Pancreas (tissue), 10 donors: ENCODE measurements at regions not wholly inside any gene's neighbourhood (a gene's known extent, or its start where the extent isn't known, plus 50 kb on each side); places are given as distances from the start of the nearest gene placed in this dataset.
A peak's percentile ranks its signal among the peaks of the same experiment; 100 is the strongest.

Experiments
- ATAC-seq, 4 donors: fragments of 200-7000 bp; cut with Tn5 transposase; one replicate each; pipeline versions ENCODE4 v1.8.0 to v1.9.1; 2020; ENCODE audit warnings: mild to moderate bottlenecking in 4 of 4, moderate library complexity in 4 of 4
- DNase-seq, 6 donors: peaks; one replicate each; pipeline ENCODE4 v3.0.0-alpha.2; 2020
- FAIRE-seq: peaks from 2 replicates; lab custom pipeline; 2012; peaks lifted over from hg19 to GRCh38; lab: Jason Lieb, UNC
- H3K27ac ChIP-seq, 4 donors: fragments of 200-600 bp; sonication (generic); 1 replicate in 3 of 4; 2 replicates in 1 of 4; pipeline versions ENCODE4 v1.5.0 to v1.8.0; 2020
- H3K27me3 ChIP-seq, 4 donors: fragments of 200-600 bp; one replicate each; pipeline ENCODE4 v1.8.0; 2021
- H3K36me3 ChIP-seq, 3 donors: fragments of 200-600 bp; sonication (generic) in 1 of 3; one replicate each; pipeline versions ENCODE4 v1.5.0 to v1.8.0; 2020 to 2021
- H3K4me1 ChIP-seq, 3 donors: fragments of 200-600 bp; one replicate each; pipeline ENCODE4 v1.8.0; 2021
- H3K4me3 ChIP-seq, 4 donors: fragments of 200-600 bp; sonication (generic) in 2 of 4; one replicate each; pipeline versions ENCODE4 v1.5.0 to v1.8.0; 2020 to 2021
- H3K9me3 ChIP-seq, 4 donors: fragments of 200-600 bp; one replicate each; pipeline ENCODE4 v1.8.0; 2021
- WGBS, 2 donors: extraction: QIAGEN DNeasy Blood & Tissue Kit; methylation state at CpG; one replicate each; pipeline ENCODE4 v1.1.7; 2013; 5-methylcytosine and 5-hydroxymethylcytosine counted together
- intact Hi-C, 3 donors: fragments of 100-400 bp; cut with DNase I; formaldehyde crosslinking; loops; one replicate each; pipeline versions ENCODE4 v1.11.1 to v1.14.2; 2022
- TF ChIP-seq, protein P1 (sequence below), 4 donors: fragments of 200-600 bp; sonication (generic) in 3 of 4; IDR thresholded peaks; one replicate each; pipeline versions ENCODE4 v1.5.0 to v1.8.0; 2021; ENCODE audit warnings: antibody characterized with exemption in 4 of 4
- donor health status: healthy with polysubstance abuse.
- donor health status: DM: no; HTN: no; CAD: no; lungs with moderate emphysema.
- donor health status: DM: no; HTN: no; CAD: no.
- donor health status: control.
- donor health status: control.
- donor health status: Bipolar disorder and iron deficiency.
- donor health status: DM: yes; HTN: yes; CAD: no.
- donor health status: DM: no; HTN: no; CAD: no.
- donor health status: DM: no; HTN: no; CAD: no.
- donor health status: DM: yes; HTN: yes; CAD: no.

DNA sequence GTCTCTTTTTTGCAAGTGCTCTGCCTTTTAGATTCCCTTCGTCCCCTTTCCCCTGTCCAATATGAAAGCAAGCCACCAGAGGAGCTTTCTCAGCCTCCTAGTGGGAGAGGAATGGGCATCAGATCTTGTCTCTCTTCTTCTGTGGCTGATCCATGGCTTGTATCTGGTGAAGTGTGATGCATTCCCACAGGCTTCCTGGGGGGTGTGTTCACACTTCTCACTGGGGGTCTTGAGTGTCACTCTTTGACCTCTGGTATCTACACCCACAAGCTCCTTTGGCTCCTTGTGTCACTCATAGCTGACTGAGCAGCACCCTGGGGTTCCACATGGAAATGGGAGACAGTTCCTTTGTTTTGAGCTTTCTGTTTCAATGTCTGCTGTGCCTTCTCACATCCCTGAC, 411.5 kb downstream of the GADD45G start:
- intact Hi-C loops: no loop called here
- FAIRE-seq: no peak
- WGBS, 2 donors: 88% methylated on average over 1 of the region's 1 CpG
- no peak for DNase-seq
- Histone ChIP-seq H3K27me3 (no peaks in the 10 kb centered on the region), H3K27ac (no peak overlapping the region), H3K36me3 (no peaks in the 10 kb centered on the region), H3K4me1 (peaks cover 0 to 13% (median 8%) of the 10 kb centered on the region in 3 donors), H3K4me3 (no peak overlapping the region), H3K9me3 (no peaks in the 10 kb centered on the region)
- TF ChIP-seq, protein P1, sequence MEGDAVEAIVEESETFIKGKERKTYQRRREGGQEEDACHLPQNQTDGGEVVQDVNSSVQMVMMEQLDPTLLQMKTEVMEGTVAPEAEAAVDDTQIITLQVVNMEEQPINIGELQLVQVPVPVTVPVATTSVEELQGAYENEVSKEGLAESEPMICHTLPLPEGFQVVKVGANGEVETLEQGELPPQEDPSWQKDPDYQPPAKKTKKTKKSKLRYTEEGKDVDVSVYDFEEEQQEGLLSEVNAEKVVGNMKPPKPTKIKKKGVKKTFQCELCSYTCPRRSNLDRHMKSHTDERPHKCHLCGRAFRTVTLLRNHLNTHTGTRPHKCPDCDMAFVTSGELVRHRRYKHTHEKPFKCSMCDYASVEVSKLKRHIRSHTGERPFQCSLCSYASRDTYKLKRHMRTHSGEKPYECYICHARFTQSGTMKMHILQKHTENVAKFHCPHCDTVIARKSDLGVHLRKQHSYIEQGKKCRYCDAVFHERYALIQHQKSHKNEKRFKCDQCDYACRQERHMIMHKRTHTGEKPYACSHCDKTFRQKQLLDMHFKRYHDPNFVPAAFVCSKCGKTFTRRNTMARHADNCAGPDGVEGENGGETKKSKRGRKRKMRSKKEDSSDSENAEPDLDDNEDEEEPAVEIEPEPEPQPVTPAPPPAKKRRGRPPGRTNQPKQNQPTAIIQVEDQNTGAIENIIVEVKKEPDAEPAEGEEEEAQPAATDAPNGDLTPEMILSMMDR (IDR thresholded peaks at IDR 0.05): no peak
- no peak for ATAC-seq

DNA sequence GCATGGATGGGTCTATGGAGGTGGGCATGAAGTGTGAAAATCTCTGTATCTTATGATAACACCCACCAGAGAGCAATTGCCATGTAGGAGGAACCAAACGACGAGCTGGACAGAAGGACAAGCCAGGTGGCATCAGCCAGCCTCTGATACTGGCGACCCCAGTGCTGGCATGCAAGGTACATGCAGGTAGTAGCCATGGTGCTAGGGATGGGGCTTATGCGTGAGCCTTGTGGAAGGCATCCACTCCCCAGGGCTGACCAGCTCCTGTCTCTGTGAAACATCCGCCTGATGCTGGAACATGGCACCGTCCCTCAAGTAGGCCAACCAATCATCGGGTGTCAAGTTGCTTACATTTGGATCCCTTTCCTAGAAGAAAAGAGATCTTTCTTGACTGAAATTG, 412.9 kb downstream of the GADD45G start:
- Histone ChIP-seq H3K9me3 (no peaks in the 10 kb centered on the region), H3K27ac (no peak overlapping the region), H3K4me1 (peaks cover 0 to 12% (median 7%) of the 10 kb centered on the region in 3 donors), H3K4me3 (no peak overlapping the region), H3K27me3 (no peaks in the 10 kb centered on the region), H3K36me3 (no peaks in the 10 kb centered on the region)
- no peak for FAIRE-seq
- intact Hi-C loops: no loop called here
- 87% methylated on average over 7 of the region's 7 CpGs for WGBS, 2 donors
- no peak for ATAC-seq
- TF ChIP-seq, protein P1 (IDR thresholded peaks at IDR 0.05): no peak
- no peak for DNase-seq

DNA sequence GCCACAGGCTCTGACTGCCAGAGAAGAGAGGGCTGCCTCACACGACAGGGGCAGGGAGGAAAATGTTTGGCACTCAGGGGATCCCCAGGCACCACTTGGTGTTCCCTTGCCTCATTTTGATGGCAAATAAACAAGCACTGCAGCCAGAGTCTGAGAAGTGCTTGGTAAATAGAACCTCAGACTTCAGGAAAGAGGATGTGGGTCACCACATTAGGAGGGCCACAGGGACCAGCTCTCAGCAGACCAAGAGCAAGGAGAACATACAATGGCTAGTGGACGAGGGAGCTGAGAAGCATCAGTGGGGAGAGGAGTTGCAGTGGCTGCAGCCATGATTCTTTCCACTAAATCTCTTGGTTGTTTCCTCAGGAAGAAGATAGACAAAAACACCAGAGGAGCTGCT, 413.9 kb downstream of the GADD45G start:
- intact Hi-C loops: no loop called here
- ATAC-seq: peak in 1 of 4 donors; percentile 49

DNA sequence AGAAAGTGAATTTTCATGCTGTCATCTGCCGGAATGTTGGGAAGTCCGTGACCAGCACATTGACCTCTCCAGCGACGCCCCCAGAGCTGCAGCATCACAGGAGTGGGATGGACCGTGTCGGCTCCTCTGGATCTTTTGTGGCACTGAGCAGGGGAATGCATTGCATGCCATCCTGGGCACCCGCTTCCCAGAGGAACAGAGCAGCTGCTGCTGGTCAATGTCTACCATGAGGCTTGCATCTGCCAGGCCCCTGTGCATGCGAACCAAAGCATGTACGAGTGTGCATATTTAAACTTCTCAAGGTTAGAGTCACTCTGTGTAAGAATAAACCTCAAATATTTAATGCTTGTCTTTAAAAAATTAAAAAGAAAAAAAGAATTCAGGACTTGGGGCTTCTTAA, 414.8 kb downstream of the GADD45G start:
- FAIRE-seq (no peak), ATAC-seq (no peak), DNase-seq (no peak)
- Histone ChIP-seq H3K9me3 (no peaks in the 10 kb centered on the region), H3K4me3 (no peak overlapping the region), H3K27me3 (no peaks in the 10 kb centered on the region), H3K27ac (no peak overlapping the region), H3K4me1 (peaks cover 0 to 4% (median 0%) of the 10 kb centered on the region in 3 donors), H3K36me3 (no peaks in the 10 kb centered on the region)
- TF ChIP-seq, protein P1 (IDR thresholded peaks at IDR 0.05): no peak
- intact Hi-C loops: no loop called here
- 90% methylated on average over 9 of the region's 9 CpGs for WGBS, 2 donors

More for the DNA sequence above, 413.9 kb downstream of the GADD45G start:
- Histone ChIP-seq H3K4me1 (peaks cover 0 to 4% (median 0%) of the 10 kb centered on the region in 3 donors), H3K27ac (no peak overlapping the region), H3K36me3 (no peaks in the 10 kb centered on the region), H3K27me3 (no peaks in the 10 kb centered on the region), H3K9me3 (no peaks in the 10 kb centered on the region), H3K4me3 (no peak overlapping the region)
- WGBS, 2 donors: 70 to 79% methylated on average over 2 of the region's 2 CpGs
- TF ChIP-seq, protein P1 (IDR thresholded peaks at IDR 0.05): no peak
- no peak for FAIRE-seq
- no peak for DNase-seq

DNA sequence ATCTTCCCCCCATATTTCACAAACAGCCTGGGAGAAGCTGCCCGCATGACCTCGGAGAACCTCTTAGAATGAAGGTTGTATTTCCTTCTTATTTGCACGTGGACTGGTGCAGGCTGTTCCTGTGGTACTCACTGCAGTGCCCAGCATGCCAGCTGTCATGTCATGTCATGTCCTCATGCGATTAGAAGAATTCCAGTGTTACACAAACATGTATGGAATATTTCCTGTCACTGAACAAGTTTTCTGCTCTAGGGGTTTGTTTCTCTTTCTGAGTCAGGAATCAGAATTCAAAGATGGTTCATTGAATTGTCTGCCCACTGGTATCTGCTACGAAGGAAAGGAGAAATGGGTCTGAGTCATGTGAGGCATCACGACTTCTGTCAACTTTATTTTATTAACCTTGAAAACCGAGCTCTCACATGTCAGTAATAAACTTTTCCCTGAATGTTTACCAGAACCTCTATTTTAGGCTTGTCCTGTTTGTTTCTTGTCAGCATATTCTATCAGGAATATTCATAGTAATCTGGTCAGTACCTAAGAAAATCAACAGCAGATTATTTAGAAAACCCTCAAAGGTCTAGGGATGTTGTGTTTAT, 415.6 kb downstream of the GADD45G start:
- H3K4me1 ChIP-seq: peaks cover 0 to 4% (median 0%) of the 10 kb centered on the region in 3 donors
- FAIRE-seq: no peak
- H3K27ac ChIP-seq: no peak overlapping the region

More for the DNA sequence above, 415.6 kb downstream of the GADD45G start:
- no peaks in the 10 kb centered on the region for H3K9me3 ChIP-seq
- no peaks in the 10 kb centered on the region for H3K36me3 ChIP-seq
- WGBS, 2 donors: 19 to 26% methylated on average over 7 of the region's 7 CpGs
- TF ChIP-seq, protein P1 (IDR thresholded peaks at IDR 0.05): no peak
- DNase-seq (no peak), ATAC-seq (peak in 2 of 4 donors; percentile 48 to 62)
- H3K4me3 ChIP-seq: no peak overlapping the region
- H3K27me3 ChIP-seq: no peaks in the 10 kb centered on the region
- intact Hi-C loops: no loop called here
